ENCODE measurements at regions not wholly inside any gene's neighbourhood (a gene's known extent, or its start where the extent isn't known, plus 50 kb on each side); places are given as distances from the start of the nearest gene placed in this dataset.

- TF ChIP-seq, protein P1, sequence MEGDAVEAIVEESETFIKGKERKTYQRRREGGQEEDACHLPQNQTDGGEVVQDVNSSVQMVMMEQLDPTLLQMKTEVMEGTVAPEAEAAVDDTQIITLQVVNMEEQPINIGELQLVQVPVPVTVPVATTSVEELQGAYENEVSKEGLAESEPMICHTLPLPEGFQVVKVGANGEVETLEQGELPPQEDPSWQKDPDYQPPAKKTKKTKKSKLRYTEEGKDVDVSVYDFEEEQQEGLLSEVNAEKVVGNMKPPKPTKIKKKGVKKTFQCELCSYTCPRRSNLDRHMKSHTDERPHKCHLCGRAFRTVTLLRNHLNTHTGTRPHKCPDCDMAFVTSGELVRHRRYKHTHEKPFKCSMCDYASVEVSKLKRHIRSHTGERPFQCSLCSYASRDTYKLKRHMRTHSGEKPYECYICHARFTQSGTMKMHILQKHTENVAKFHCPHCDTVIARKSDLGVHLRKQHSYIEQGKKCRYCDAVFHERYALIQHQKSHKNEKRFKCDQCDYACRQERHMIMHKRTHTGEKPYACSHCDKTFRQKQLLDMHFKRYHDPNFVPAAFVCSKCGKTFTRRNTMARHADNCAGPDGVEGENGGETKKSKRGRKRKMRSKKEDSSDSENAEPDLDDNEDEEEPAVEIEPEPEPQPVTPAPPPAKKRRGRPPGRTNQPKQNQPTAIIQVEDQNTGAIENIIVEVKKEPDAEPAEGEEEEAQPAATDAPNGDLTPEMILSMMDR (IDR thresholded peaks at IDR 0.05), result no peak
- TF ChIP-seq POLR2A (IDR thresholded peaks at IDR 0.05), result no peak
Measured at GRCh38 chr17:64732336-64733006, 70.4 kb upstream of the SMURF2 start.
